HepG2 (cell line): ENCODE measurements at regions not wholly inside any gene's neighbourhood (a gene's known extent, or its start where the extent isn't known, plus 50 kb on each side); places are given as distances from the start of the nearest gene placed in this dataset.

Source experiments
- AKNA ChIP-seq: sonication (generic); formaldehyde crosslinking; IDR thresholded peaks from 2 replicates; pipeline ENCODE4 v1.4.0; 2020; ENCODE audit warnings: missing genetic modification reagents, borderline replicate concordance
- EHMT2 ChIP-seq: fragments of 200-600 bp; sonication (generic); IDR thresholded peaks from 2 replicates; pipeline ENCODE4 v1.7.0; 2017; ENCODE audit warnings: antibody characterized with exemption, low read depth, low read length, borderline replicate concordance
- GATA4 ChIP-seq: sonication (generic); IDR thresholded peaks from 2 replicates; pipeline ENCODE4 v1.6.1; 2016; ENCODE audit warnings: antibody characterized with exemption, low read depth, borderline replicate concordance
- HBP1 ChIP-seq: IDR thresholded peaks from 2 replicates; pipeline ENCODE4 v1.6.1; 2016; ENCODE audit warnings: low read depth, control low read depth
- HDAC2 ChIP-seq: sonication (generic); formaldehyde crosslinking; IDR thresholded peaks from 2 replicates; pipeline ENCODE4 v1.4.0; 2020; ENCODE audit warnings: missing genetic modification reagents
- ISL2 ChIP-seq: sonication (generic); formaldehyde crosslinking; IDR thresholded peaks from 2 replicates; pipeline ENCODE4 v1.5.0; 2020; ENCODE audit warnings: missing genetic modification reagents
- MED8 ChIP-seq: sonication (generic); formaldehyde crosslinking; IDR thresholded peaks from 2 replicates; pipeline ENCODE4 v1.8.1; 2023; ENCODE audit warnings: mild to moderate bottlenecking, missing genetic modification reagents; ENCODE audit not compliant: insufficient replicate concordance
- MIER2 ChIP-seq: IDR thresholded peaks from 2 replicates; pipeline ENCODE4 v1.6.1; 2016; ENCODE audit warnings: missing biosample characterization, missing genetic modification reagents
- PRDM4 ChIP-seq: sonication (generic); formaldehyde crosslinking; IDR thresholded peaks from 2 replicates; pipeline ENCODE4 v1.9.0; 2021; ENCODE audit warnings: missing genetic modification reagents, borderline replicate concordance
- RFX1 ChIP-seq: fragments of 450-650 bp; IDR thresholded peaks from 2 replicates; pipeline ENCODE4 v1.6.1; 2017
- SNAPC4 ChIP-seq: sonication (generic); formaldehyde crosslinking; IDR thresholded peaks from 2 replicates; pipeline ENCODE4 v1.4.0; 2020; ENCODE audit warnings: mild to moderate bottlenecking, missing genetic modification reagents
- ZNF317 ChIP-seq: sonication (generic); formaldehyde crosslinking; IDR thresholded peaks from 2 replicates; pipeline ENCODE4 v1.5.0; 2020; ENCODE audit warnings: mild to moderate bottlenecking, missing genetic modification reagents
- ZNF331 ChIP-seq: sonication (generic); formaldehyde crosslinking; IDR thresholded peaks from 2 replicates; pipeline ENCODE4 v1.4.0; 2020; ENCODE audit warnings: missing genetic modification reagents
- ZNF883 ChIP-seq: sonication (generic); formaldehyde crosslinking; IDR thresholded peaks from 2 replicates; pipeline ENCODE4 v1.5.1; 2020; ENCODE audit warnings: mild to moderate bottlenecking, missing genetic modification reagents; ENCODE audit errors: not compliant biosample characterization
- ZSCAN9 ChIP-seq: IDR thresholded peaks from 2 replicates; pipeline ENCODE4 v1.6.1; 2016; ENCODE audit warnings: borderline replicate concordance

GRCh38 chr7:130865408-130866236 is 131.6 kb upstream of the KLF14 start (continued):
- TF ChIP-seq SNAPC4 (0 out of 2 replicates have a peak, but pooled peaks have one; percentile 37), PRDM4 (no peak), EHMT2 (peak; percentile 68; the same call in 1 of the 2 replicates), ZNF883 (CRISPR knock-in tag) (no peak), ZNF317 (CRISPR knock-in tag) (no peak), HDAC2 (0 out of 2 replicates have a peak, but pooled peaks have one; percentile 24), ZSCAN9 (CRISPR knock-in tag) (peak; percentile 68; the same call in 1 of the 2 replicates), RFX1 (no peak), ZNF331 (CRISPR knock-in tag) (peak; percentile 46; the same call in 1 of the 2 replicates), GATA4 (no peak), HBP1 (CRISPR knock-in tag) (0 out of 2 replicates have a peak, but pooled peaks have one; percentile 49), AKNA (CRISPR knock-in tag) (0 out of 2 replicates have a peak, but pooled peaks have one; percentile 54), MIER2 (CRISPR knock-in tag) (peak; percentile 98), MED8 (no peak), ISL2 (no peak)
